GM18519 (cell line): ENCODE measurements at regions not wholly inside any gene's neighbourhood (a gene's known extent, or its start where the extent isn't known, plus 50 kb on each side); places are given as distances from the start of the nearest gene placed in this dataset.
"Not testable (repeated sequence)": the region's sequence is repeated elsewhere in the genome, so short reads cannot be mapped to it uniquely, and the experiment has no call there.

ENCODE experiments used
- ATAC-seq: cut with Tn5 transposase; IDR thresholded peaks from one replicate; pipeline ENCODE4 v1.9.1; 2021; ENCODE audit warnings: mild to moderate bottlenecking, moderate library complexity; ENCODE audit not compliant: unreplicated experiment, low FRiP score

GRCh38 chrX:38937400-38937799 is 136.1 kb downstream of the MID1IP1 start:
- no peak for ATAC-seq

- no peak for ATAC-seq
Observed at GRCh38 chrX:38937926-38938325, 136.7 kb downstream of the MID1IP1 start.

GRCh38 chrX:38939067-38939466 is 137.8 kb downstream of the MID1IP1 start:
- no peak for ATAC-seq

- no peak for ATAC-seq
Observed at GRCh38 chrX:38940547-38940946, 139.3 kb downstream of the MID1IP1 start.

- ATAC-seq: no peak
Observed at GRCh38 chrX:38941675-38942074, 140.4 kb downstream of the MID1IP1 start.

- ATAC-seq: no peak
Observed at GRCh38 chrX:38943120-38943519, 141.9 kb downstream of the MID1IP1 start.

- no peak for ATAC-seq
Observed at GRCh38 chrX:38948046-38948445, 146.8 kb downstream of the MID1IP1 start.

- no peak for ATAC-seq
Observed at GRCh38 chrX:38954520-38954919, 153.3 kb downstream of the MID1IP1 start.

GRCh38 chrX:38959736-38960135 is 158.5 kb downstream of the MID1IP1 start:
- ATAC-seq: no peak

GRCh38 chrX:38960137-38960536 is 158.9 kb downstream of the MID1IP1 start:
- ATAC-seq: no peak

GRCh38 chrX:38961936-38962335 is 160.7 kb downstream of the MID1IP1 start:
- no peak for ATAC-seq

GRCh38 chrX:38963244-38963643 is 162.0 kb downstream of the MID1IP1 start:
- not testable (repeated sequence) for ATAC-seq

- no peak for ATAC-seq
Observed at GRCh38 chrX:38965888-38966287, 164.6 kb downstream of the MID1IP1 start.

GRCh38 chrX:38968344-38969216 is 167.3 kb downstream of the MID1IP1 start:
- ATAC-seq: no peak

- ATAC-seq: no peak
Observed at GRCh38 chrX:38970074-38970473, 168.8 kb downstream of the MID1IP1 start.

- ATAC-seq: no peak
Observed at GRCh38 chrX:38970845-38971244, 169.6 kb downstream of the MID1IP1 start.

GRCh38 chrX:38973322-38973721 is 172.1 kb downstream of the MID1IP1 start:
- no peak for ATAC-seq

- ATAC-seq: no peak
Observed at GRCh38 chrX:38974542-38974941, 173.3 kb downstream of the MID1IP1 start.

GRCh38 chrX:38975368-38975942 is 174.2 kb downstream of the MID1IP1 start:
- no peak for ATAC-seq

- ATAC-seq: no peak
Observed at GRCh38 chrX:38982370-38982769, 181.1 kb downstream of the MID1IP1 start.

GRCh38 chrX:38982843-38983242 is 181.6 kb downstream of the MID1IP1 start:
- no peak for ATAC-seq

- ATAC-seq: no peak
Observed at GRCh38 chrX:38985375-38985774, 184.1 kb downstream of the MID1IP1 start.
